Fibroblast of pulmonary artery (primary cell): ENCODE measurements at regions not wholly inside any gene's neighbourhood (a gene's known extent, or its start where the extent isn't known, plus 50 kb on each side); places are given as distances from the start of the nearest gene placed in this dataset.

ENCODE experiments used
- DNase-seq: peaks from one replicate; pipeline ENCODE4 v3.0.0-alpha.2; 2010; ENCODE audit warnings: low read depth
- H3K4me3 ChIP-seq: replicated peaks from 2 replicates; pipeline ENCODE4 v1.5.1; 2011; ENCODE audit warnings: low read depth, mild to moderate bottlenecking, control low read depth, low read length, moderate library complexity
- CTCF ChIP-seq: IDR thresholded peaks from 2 replicates; pipeline ENCODE4 v1.5.1; 2011; ENCODE audit warnings: mild to moderate bottlenecking, control low read depth, low read length, inconsistent platforms; ENCODE audit errors: missing control alignments

- peak; percentile 67 for DNase-seq
- H3K4me3 ChIP-seq, result no peak overlapping the region
- TF ChIP-seq CTCF, result no peak
Measured at GRCh38 chr6:110529355-110529754, 52.9 kb upstream of the SLC22A16 start.

- no peak overlapping the region for H3K4me3 ChIP-seq
- no peak for TF ChIP-seq CTCF
- no peak for DNase-seq
Measured at GRCh38 chr6:110528930-110529325, 52.5 kb upstream of the SLC22A16 start.

GRCh38 chr6:110528101-110528929 lies 51.9 kb upstream of the SLC22A16 start:
- DNase-seq, result peak; percentile 89
- TF ChIP-seq CTCF, result peak; percentile 68
- no peak overlapping the region for H3K4me3 ChIP-seq

GRCh38 chr6:110527516-110527915 lies 51.1 kb upstream of the SLC22A16 start:
- TF ChIP-seq CTCF, result no peak
- no peak for DNase-seq
- no peak overlapping the region for H3K4me3 ChIP-seq

- DNase-seq, result no peak
- H3K4me3 ChIP-seq, result no peak overlapping the region
- TF ChIP-seq CTCF, result no peak
Measured at GRCh38 chr6:110526726-110527125, 50.3 kb upstream of the SLC22A16 start.
